ENCODE measurements at regions not wholly inside any gene's neighbourhood (a gene's known extent, or its start where the extent isn't known, plus 50 kb on each side); places are given as distances from the start of the nearest gene placed in this dataset.
"Not testable (repeated sequence)": the region's sequence is repeated elsewhere in the genome, so short reads cannot be mapped to it uniquely, and the experiment has no call there.

DNA sequence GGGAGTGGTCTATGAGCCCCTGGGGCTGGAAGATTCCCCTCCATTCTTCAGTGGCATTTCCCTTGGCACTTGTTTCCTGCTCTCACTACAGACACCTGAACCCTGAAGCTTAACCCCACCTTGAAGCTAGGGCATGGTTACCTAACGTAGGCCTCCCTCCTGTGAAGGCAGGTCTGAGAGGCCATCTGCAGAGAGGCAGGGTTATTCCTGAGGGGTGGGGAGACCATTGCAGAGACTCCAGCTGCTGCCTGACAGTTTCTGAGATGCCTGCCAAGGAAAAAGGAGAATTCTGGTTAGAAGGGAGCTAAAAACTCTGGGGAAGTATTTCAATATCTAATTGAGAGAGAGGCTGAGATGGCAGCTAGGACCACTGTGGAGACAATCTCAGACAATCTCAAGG, 119.3 kb upstream of the NDUFV2 start:
- DNase-seq (ENCODE audit: insufficient read length, low spot score), result no peak
- no peak for TF ChIP-seq PAX5 (IDR thresholded peaks at IDR 0.05; ENCODE audit: insufficient read depth, low read length, severe bottlenecking)
- TF ChIP-seq POLR2AphosphoS5 (IDR thresholded peaks at IDR 0.05; ENCODE audit: low read depth, low read length), result no peak
- no peak for TF ChIP-seq TAF1 (IDR thresholded peaks at IDR 0.05; ENCODE audit: low read depth, low read length)
- TF ChIP-seq SPI1 (IDR thresholded peaks at IDR 0.05; ENCODE audit: low read depth, low read length), result no peak
- TF ChIP-seq POLR2A (IDR thresholded peaks at IDR 0.05; ENCODE audit: low read depth, low read length), result no peak
- no peak for TF ChIP-seq POU2F2 (IDR thresholded peaks at IDR 0.05; ENCODE audit: low read depth, low read length)
- FAIRE-seq, result no peak

DNA sequence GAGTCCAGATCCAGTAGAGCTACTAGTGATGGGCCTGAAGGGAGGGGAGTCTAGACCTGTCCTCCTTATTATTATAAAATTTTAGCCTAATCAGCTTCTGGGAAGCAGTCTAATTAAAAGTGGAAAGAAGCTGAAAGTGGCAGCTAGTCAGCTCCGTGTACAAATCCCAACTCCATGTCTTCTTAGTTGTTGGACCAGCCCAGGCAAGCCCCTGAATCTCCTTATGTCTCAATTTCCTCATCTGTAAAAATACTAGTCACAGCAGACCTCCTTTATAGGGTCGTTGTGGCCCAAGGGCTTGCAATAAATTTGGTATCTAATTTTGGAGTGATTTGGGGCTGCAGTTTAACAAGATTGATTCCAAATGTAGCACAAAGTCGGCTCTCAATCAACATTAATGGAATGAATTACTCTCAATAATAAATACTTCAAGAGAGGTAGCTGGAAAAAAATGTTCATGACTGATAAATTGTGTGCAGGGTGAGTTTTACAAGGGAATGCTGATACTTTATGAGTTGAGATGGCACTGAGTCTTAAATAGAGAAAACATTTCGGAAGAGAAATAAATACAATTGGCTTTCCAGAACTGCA, 118.3 kb upstream of the NDUFV2 start:
- FAIRE-seq (no peak), DNase-seq (ENCODE audit: insufficient read length, low spot score) (no peak)
- TF ChIP-seq POLR2A (IDR thresholded peaks at IDR 0.05; ENCODE audit: low read depth, low read length) (no peak), POU2F2 (IDR thresholded peaks at IDR 0.05; ENCODE audit: low read depth, low read length) (no peak), SPI1 (IDR thresholded peaks at IDR 0.05; ENCODE audit: low read depth, low read length) (no peak)

DNA sequence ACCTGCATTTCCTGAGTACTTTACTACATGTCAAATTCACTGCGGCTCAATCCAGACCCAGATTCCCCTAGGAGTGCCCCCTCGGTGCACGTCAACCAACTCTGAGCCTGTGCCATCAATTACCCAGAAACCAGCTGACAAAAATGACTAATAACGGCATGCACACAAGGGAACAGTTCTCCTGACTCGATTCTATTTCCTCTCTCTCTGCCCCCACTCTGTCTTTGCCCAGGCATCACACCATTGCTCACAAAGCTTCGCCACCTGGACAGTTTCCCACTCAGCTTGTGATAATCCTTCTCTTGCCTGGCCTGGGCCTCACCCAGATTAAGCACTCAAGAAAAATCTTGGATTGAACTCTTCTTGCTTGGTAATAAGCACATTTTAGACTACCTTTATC, 115.3 kb upstream of the NDUFV2 start:
- FAIRE-seq (no peak), DNase-seq (ENCODE audit: insufficient read length, low spot score) (no peak)
- TF ChIP-seq PAX5 (IDR thresholded peaks at IDR 0.05; ENCODE audit: insufficient read depth, low read length, severe bottlenecking) (no peak), TAF1 (IDR thresholded peaks at IDR 0.05; ENCODE audit: low read depth, low read length) (no peak), POLR2AphosphoS5 (IDR thresholded peaks at IDR 0.05; ENCODE audit: low read depth, low read length) (no peak), SPI1 (IDR thresholded peaks at IDR 0.05; ENCODE audit: low read depth, low read length) (no peak), POLR2A (IDR thresholded peaks at IDR 0.05; ENCODE audit: low read depth, low read length) (no peak), POU2F2 (IDR thresholded peaks at IDR 0.05; ENCODE audit: low read depth, low read length) (no peak)

DNA sequence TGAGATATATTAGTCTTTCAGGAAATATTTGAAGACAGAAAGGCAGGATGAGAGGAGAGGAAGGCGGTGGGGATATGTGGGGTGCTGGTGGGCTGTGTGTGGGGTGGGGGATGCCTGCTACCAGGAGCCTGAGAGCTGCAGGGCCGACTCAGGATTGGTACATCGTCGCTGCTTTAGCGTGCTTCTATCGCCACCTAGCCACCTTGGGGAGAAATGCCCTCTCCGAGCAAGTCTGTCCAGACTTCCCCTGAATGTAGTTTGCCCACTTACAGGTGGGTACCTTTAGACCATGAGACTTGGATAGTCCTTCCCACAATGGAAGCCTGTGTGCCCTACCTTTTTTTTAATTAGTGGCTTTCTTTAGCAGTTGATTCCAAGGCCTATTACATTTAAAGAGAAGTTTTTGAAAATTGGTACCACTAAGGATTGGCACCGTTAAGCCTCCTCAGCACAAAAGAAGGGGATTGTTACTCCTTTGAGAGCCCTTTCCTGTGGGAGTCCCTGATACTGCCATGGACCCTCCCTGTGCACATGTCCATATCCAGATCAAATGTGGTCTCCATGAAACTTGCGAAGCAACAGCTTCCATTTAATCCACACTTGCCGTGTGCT, 114.1 kb upstream of the NDUFV2 start:
- TF ChIP-seq SPI1 (IDR thresholded peaks at IDR 0.05; ENCODE audit: low read depth, low read length) (0 out of 2 replicates have a peak, but pooled peaks have one; percentile 23), PAX5 (IDR thresholded peaks at IDR 0.05; ENCODE audit: insufficient read depth, low read length, severe bottlenecking) (no peak)
- peak; percentile 92 for FAIRE-seq
- peak; percentile 32 for DNase-seq (ENCODE audit: insufficient read length, low spot score)

DNA sequence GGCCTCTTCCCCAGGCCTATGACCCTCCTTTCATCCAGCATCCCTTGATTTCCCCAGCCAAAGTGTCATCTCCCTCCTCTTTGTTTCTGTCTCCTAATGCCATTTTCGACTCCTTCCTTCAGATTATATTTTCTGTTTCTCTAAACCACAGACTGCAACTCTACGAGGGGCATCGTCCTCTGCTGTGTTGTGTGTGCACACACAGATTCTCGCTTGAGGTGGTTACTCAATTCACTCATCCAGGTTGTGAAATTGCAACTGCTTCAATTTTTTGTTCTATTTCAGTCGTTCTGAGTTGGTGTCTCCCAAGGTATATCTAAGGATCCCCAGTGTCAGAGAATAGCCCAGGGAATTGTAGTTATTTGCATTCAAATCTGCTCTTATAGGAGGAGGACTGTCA, 113.5 kb upstream of the NDUFV2 start:
- DNase-seq (ENCODE audit: insufficient read length, low spot score), result no peak
- TF ChIP-seq POLR2A (IDR thresholded peaks at IDR 0.05; ENCODE audit: low read depth, low read length), result no peak
- no peak for TF ChIP-seq PAX5 (IDR thresholded peaks at IDR 0.05; ENCODE audit: insufficient read depth, low read length, severe bottlenecking)
- TF ChIP-seq TAF1 (IDR thresholded peaks at IDR 0.05; ENCODE audit: low read depth, low read length), result no peak
- TF ChIP-seq SPI1 (IDR thresholded peaks at IDR 0.05; ENCODE audit: low read depth, low read length), result no peak
- TF ChIP-seq POU2F2 (IDR thresholded peaks at IDR 0.05; ENCODE audit: low read depth, low read length), result no peak
- TF ChIP-seq POLR2AphosphoS5 (IDR thresholded peaks at IDR 0.05; ENCODE audit: low read depth, low read length), result no peak
- no peak for FAIRE-seq

DNA sequence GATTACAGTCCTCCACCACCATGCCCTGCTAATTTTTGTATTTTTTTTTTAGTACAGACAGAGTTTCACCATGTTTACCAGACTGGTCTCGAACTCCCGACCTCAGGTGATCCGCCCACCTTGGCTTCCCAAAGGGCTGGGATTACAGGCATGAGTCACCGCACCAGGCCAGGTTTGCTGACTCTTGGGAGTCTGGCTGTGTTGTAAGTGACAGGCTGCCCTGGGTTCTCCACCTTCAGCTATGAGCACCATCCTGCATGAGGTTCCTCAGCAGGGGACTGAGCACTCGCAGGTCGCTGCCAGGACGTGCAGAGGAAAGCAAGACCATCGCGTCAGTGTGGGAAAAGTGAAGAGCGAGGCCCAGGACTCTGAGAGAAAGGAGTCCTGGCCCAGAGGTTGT, 112.6 kb upstream of the NDUFV2 start:
- TF ChIP-seq POLR2AphosphoS5 (IDR thresholded peaks at IDR 0.05; ENCODE audit: low read depth, low read length), result no peak
- DNase-seq (ENCODE audit: insufficient read length, low spot score) (no peak), FAIRE-seq (no peak)

DNA sequence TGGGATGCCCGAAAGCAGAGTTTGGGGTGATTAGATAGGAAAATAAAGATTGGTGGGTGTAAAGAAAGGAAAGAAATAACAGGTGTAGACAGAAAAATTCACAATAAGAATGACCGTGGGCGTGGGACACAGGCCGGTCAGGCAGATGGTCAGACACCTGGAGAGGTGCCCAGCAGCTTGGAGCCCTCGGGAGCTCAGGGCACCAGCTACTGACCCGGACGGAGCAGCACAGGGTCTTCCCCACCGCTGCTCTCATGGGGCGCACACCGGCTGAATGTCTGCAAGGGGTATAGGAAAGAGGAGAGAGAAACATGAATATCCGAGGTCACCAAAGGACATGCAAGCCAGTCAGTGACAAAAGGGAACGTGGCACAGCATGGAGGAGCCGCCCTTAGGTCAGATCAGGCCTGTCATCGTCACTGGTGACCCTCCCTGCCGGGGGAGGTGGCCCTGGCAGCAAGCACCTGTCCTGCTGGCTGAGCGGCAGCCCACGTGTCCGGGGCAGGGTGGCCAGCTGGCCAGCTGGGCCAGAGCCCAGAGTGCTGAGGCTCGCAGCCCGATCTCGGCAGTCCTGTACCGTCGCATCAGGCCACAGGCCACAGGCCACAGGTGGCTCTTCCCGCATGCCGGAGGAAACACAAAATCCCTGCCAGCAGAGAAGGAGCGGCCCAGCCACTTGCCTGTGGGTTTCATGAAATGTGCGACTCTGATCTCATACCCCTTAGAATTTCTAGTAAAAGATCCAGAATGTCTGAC, 112.0 kb upstream of the NDUFV2 start:
- TF ChIP-seq PAX5 (IDR thresholded peaks at IDR 0.05; ENCODE audit: insufficient read depth, low read length, severe bottlenecking), result no peak
- no peak for TF ChIP-seq POLR2AphosphoS5 (IDR thresholded peaks at IDR 0.05; ENCODE audit: low read depth, low read length)
- TF ChIP-seq POLR2A (IDR thresholded peaks at IDR 0.05; ENCODE audit: low read depth, low read length), result no peak
- FAIRE-seq, result no peak
- no peak for DNase-seq (ENCODE audit: insufficient read length, low spot score)

DNA sequence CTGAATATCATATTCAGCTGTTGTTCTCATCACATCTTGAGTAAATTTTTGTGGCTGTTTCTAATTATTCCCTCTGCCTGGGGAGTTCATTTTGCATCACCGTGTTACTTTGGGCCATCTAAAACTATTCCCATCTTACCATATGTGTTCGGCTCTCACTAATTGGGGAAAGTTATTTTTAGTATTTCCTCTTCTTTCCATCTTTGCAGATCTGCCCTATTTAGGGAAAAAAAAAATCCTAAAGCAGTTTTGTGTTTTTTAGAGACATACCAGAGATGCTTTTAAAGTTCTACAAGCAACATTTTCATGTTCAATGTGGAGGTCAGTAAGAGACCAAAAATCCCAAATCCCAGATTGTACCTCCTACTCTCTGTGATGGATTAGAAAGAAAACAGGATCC, 111.3 kb upstream of the NDUFV2 start:
- no peak for FAIRE-seq
- DNase-seq (ENCODE audit: insufficient read length, low spot score), result no peak
- TF ChIP-seq TAF1 (IDR thresholded peaks at IDR 0.05; ENCODE audit: low read depth, low read length) (no peak), POLR2AphosphoS5 (IDR thresholded peaks at IDR 0.05; ENCODE audit: low read depth, low read length) (no peak), POLR2A (IDR thresholded peaks at IDR 0.05; ENCODE audit: low read depth, low read length) (no peak), POU2F2 (IDR thresholded peaks at IDR 0.05; ENCODE audit: low read depth, low read length) (no peak), SPI1 (IDR thresholded peaks at IDR 0.05; ENCODE audit: low read depth, low read length) (no peak), PAX5 (IDR thresholded peaks at IDR 0.05; ENCODE audit: insufficient read depth, low read length, severe bottlenecking) (no peak)

DNA sequence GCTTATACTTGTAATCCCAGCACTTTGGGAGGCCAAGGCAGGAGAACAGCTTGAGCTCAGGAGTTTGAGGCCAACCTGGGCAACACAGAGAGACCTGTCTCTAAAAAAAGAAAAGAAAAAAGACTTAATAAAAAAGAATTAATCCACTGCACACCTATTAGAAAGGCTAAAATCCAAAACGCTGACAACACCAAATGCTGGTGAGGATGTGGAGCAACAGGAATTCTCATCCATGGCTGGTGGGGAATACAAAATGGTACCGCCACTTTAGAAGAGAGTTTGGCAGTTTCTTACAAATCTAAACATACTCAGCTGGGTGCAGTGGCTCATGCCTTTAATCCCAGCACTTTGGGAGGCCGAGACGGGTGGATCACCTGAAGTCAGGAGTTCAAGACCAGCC, 110.0 kb upstream of the NDUFV2 start:
- not testable (repeated sequence) for DNase-seq (ENCODE audit: insufficient read length, low spot score); FAIRE-seq

DNA sequence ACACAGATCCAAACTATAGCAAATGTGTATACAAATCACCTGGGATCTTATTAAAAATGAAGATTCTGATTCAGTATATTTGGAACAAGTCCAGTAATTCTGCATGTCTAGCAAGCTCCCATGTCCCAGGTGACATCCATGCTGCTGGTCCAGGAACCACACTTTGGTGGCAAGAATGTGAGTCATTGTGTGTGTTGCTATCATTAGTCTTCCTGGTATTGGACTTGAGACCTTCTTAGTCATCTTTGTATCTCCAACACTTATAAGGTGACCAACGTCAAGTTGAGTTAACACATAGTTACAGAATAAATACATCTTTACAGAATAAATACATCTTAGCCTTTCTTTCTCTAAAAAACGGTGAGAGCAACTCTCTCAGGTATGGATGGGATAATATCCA, 107.9 kb upstream of the NDUFV2 start:
- no peak for DNase-seq (ENCODE audit: insufficient read length, low spot score)
- TF ChIP-seq TAF1 (IDR thresholded peaks at IDR 0.05; ENCODE audit: low read depth, low read length), result no peak
- TF ChIP-seq POU2F2 (IDR thresholded peaks at IDR 0.05; ENCODE audit: low read depth, low read length), result no peak
- TF ChIP-seq POLR2AphosphoS5 (IDR thresholded peaks at IDR 0.05; ENCODE audit: low read depth, low read length), result no peak
- TF ChIP-seq POLR2A (IDR thresholded peaks at IDR 0.05; ENCODE audit: low read depth, low read length), result no peak
- no peak for TF ChIP-seq PAX5 (IDR thresholded peaks at IDR 0.05; ENCODE audit: insufficient read depth, low read length, severe bottlenecking)
- TF ChIP-seq SPI1 (IDR thresholded peaks at IDR 0.05; ENCODE audit: low read depth, low read length), result no peak
- no peak for FAIRE-seq
